ENCODE measurements at regions not wholly inside any gene's neighbourhood (a gene's known extent, or its start where the extent isn't known, plus 50 kb on each side); places are given as distances from the start of the nearest gene placed in this dataset.

DNA sequence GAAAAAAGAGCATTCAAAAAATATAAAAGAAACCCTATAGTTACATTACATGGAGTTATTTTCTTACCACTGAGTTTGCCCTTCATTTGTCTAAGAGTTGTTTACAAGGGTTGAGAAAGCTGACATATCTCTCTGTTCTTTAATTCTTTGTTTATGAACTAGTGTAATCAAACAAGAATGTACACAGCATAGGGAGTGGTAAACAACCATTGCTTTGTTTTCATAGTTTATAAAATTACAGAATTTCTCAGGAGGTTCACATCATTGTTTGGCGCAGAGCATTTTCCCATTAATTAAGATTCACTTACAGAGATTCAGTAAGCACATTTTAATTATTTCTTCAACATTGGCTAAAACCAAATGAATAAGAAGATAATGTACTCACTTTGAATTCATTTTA, 87.6 kb downstream of the IFI44 start:
- no peak for TF ChIP-seq CTCF (conservative IDR thresholded peaks at IDR 0.05 in 1 of 2, IDR thresholded peaks at IDR 0.05 in 1 of 2; ENCODE audit: extremely low read depth in 1 of 2, insufficient read depth in 1 of 2, low read depth in 1 of 2, low read length in 2 of 2)
- no peak for TF ChIP-seq EZH2 (IDR thresholded peaks at IDR 0.05; ENCODE audit: borderline replicate concordance, low read length)

Data from mammary epithelial cell (primary cell).